ENCODE measurements at regions not wholly inside any gene's neighbourhood (a gene's known extent, or its start where the extent isn't known, plus 50 kb on each side); places are given as distances from the start of the nearest gene placed in this dataset.
A peak's percentile ranks its signal among the peaks of the same experiment; 100 is the strongest.

GRCh38 chr3:182702216-182702615 lies 91.1 kb upstream of the ATP11B start:
- CTCF ChIA-PET, result no interaction called here

GRCh38 chr3:182703233-182703632 lies 90.1 kb upstream of the ATP11B start:
- POLR2A ChIA-PET, result no interaction called here
- Histone ChIP-seq H3K4me1 (ENCODE audit: control insufficient read depth in 2 of 2, insufficient read depth in 2 of 2, low read length in 2 of 2) (no peaks in the 10 kb centered on the region), H3K9me3 (ENCODE audit: control insufficient read depth in 2 of 3, low read length in 3 of 3) (no peaks in the 10 kb centered on the region), H3K27ac (ENCODE audit: low read depth, low read length) (no peak overlapping the region), H3K27me3 (ENCODE audit: control insufficient read depth in 2 of 2, insufficient read depth in 2 of 2, low read length in 2 of 2) (no peaks in the 10 kb centered on the region), H3K4me3 (ENCODE audit: low read length) (no peak overlapping the region), H3K36me3 (ENCODE audit: control insufficient read depth in 2 of 3, insufficient read depth in 3 of 3, low read length in 3 of 3) (no peaks in the 10 kb centered on the region)
- no peak for ATAC-seq
- no peak overlapping the region for H3K27ac Mint-ChIP-seq
- CTCF ChIA-PET, result interaction anchor here (1.1 kb wide), 1 partner anchor 11 kb away, joined by 3 read pairs; no protein-coding TSS in a partner anchor
- peaks cover 0 to 2% (median 0%) of the 10 kb centered on the region in 7 donors for H3K4me1 Mint-ChIP-seq
- intact Hi-C loops (cut with micrococcal nuclease), result no loop called here
- H3K36me3 Mint-ChIP-seq, result no peaks in the 10 kb centered on the region
- no peak for DNase-seq
- no peak overlapping the region for H3K4me3 Mint-ChIP-seq
- H3K27me3 Mint-ChIP-seq, result peaks cover 7 to 43% (median 11%) of the 10 kb centered on the region in 5 donors
- no peaks in the 10 kb centered on the region for H3K9me3 Mint-ChIP-seq

More at GRCh38 chr3:182702216-182702615, 91.1 kb upstream of the ATP11B start:
- H3K9me3 ChIP-seq (ENCODE audit: control insufficient read depth in 2 of 3, low read length in 3 of 3), result no peaks in the 10 kb centered on the region
- peaks cover 7 to 39% (median 11%) of the 10 kb centered on the region in 5 donors for H3K27me3 Mint-ChIP-seq
- no peak overlapping the region for H3K4me3 Mint-ChIP-seq
- no peak overlapping the region for H3K27ac Mint-ChIP-seq
- ATAC-seq, result no peak
- intact Hi-C loops (cut with micrococcal nuclease), result no loop called here
- no peaks in the 10 kb centered on the region for H3K4me1 ChIP-seq (ENCODE audit: control insufficient read depth in 2 of 2, insufficient read depth in 2 of 2, low read length in 2 of 2)
- POLR2A ChIA-PET, result no interaction called here
- H3K36me3 ChIP-seq (ENCODE audit: control insufficient read depth in 2 of 3, insufficient read depth in 3 of 3, low read length in 3 of 3), result no peaks in the 10 kb centered on the region
- H3K27ac ChIP-seq (ENCODE audit: low read depth, low read length), result no peak overlapping the region
- peaks cover 0 to 2% (median 0%) of the 10 kb centered on the region in 7 donors for H3K4me1 Mint-ChIP-seq
- no peak for DNase-seq
- no peaks in the 10 kb centered on the region for H3K27me3 ChIP-seq (ENCODE audit: control insufficient read depth in 2 of 2, insufficient read depth in 2 of 2, low read length in 2 of 2)
- no peak overlapping the region for H3K4me3 ChIP-seq (ENCODE audit: low read length)
- H3K9me3 Mint-ChIP-seq, result no peaks in the 10 kb centered on the region
- no peaks in the 10 kb centered on the region for H3K36me3 Mint-ChIP-seq

GRCh38 chr3:182704926-182705325 lies 88.4 kb upstream of the ATP11B start:
- intact Hi-C loops (cut with micrococcal nuclease), result no loop called here
- H3K27ac Mint-ChIP-seq, result no peak overlapping the region
- H3K4me3 Mint-ChIP-seq, result no peak overlapping the region
- POLR2A ChIA-PET, result no interaction called here
- no peaks in the 10 kb centered on the region for H3K9me3 Mint-ChIP-seq
- H3K4me3 ChIP-seq (ENCODE audit: low read length), result no peak overlapping the region
- no peaks in the 10 kb centered on the region for H3K36me3 ChIP-seq (ENCODE audit: control insufficient read depth in 2 of 3, insufficient read depth in 3 of 3, low read length in 3 of 3)
- H3K9me3 ChIP-seq (ENCODE audit: control insufficient read depth in 2 of 3, low read length in 3 of 3), result no peaks in the 10 kb centered on the region
- H3K27ac ChIP-seq (ENCODE audit: low read depth, low read length), result no peak overlapping the region
- DNase-seq (no peak), ATAC-seq (no peak)
- H3K27me3 ChIP-seq (ENCODE audit: control insufficient read depth in 2 of 2, insufficient read depth in 2 of 2, low read length in 2 of 2), result no peaks in the 10 kb centered on the region
- CTCF ChIA-PET, result no interaction called here
- peaks cover 7 to 43% (median 11%) of the 10 kb centered on the region in 5 donors for H3K27me3 Mint-ChIP-seq
- no peaks in the 10 kb centered on the region for H3K36me3 Mint-ChIP-seq
- H3K4me1 Mint-ChIP-seq, result peaks cover 0 to 2% (median 0%) of the 10 kb centered on the region in 7 donors
- no peaks in the 10 kb centered on the region for H3K4me1 ChIP-seq (ENCODE audit: control insufficient read depth in 2 of 2, insufficient read depth in 2 of 2, low read length in 2 of 2)

- POLR2A ChIA-PET, result no interaction called here
Observed at GRCh38 chr3:182708810-182709209, 84.5 kb upstream of the ATP11B start.

GRCh38 chr3:182709306-182709705 lies 84.0 kb upstream of the ATP11B start:
- CTCF ChIA-PET, result no interaction called here
- no peak overlapping the region for H3K27ac ChIP-seq (ENCODE audit: low read depth, low read length)
- H3K36me3 Mint-ChIP-seq, result no peaks in the 10 kb centered on the region
- H3K4me1 ChIP-seq (ENCODE audit: control insufficient read depth in 2 of 2, insufficient read depth in 2 of 2, low read length in 2 of 2), result no peaks in the 10 kb centered on the region
- no peak for DNase-seq
- no peak overlapping the region for H3K4me3 ChIP-seq (ENCODE audit: low read length)
- H3K4me1 Mint-ChIP-seq, result peaks cover 0 to 5% (median 0%) of the 10 kb centered on the region in 7 donors
- H3K27me3 ChIP-seq (ENCODE audit: control insufficient read depth in 2 of 2, insufficient read depth in 2 of 2, low read length in 2 of 2), result no peaks in the 10 kb centered on the region
- H3K9me3 ChIP-seq (ENCODE audit: control insufficient read depth in 2 of 3, low read length in 3 of 3), result no peaks in the 10 kb centered on the region
- H3K4me3 Mint-ChIP-seq, result no peak overlapping the region
- no peaks in the 10 kb centered on the region for H3K9me3 Mint-ChIP-seq
- POLR2A ChIA-PET, result no interaction called here
- H3K27me3 Mint-ChIP-seq, result peaks cover 6 to 19% (median 9%) of the 10 kb centered on the region in 5 donors
- no peak overlapping the region for H3K27ac Mint-ChIP-seq
- ATAC-seq, result no peak
- no peaks in the 10 kb centered on the region for H3K36me3 ChIP-seq (ENCODE audit: control insufficient read depth in 2 of 3, insufficient read depth in 3 of 3, low read length in 3 of 3)
- intact Hi-C loops (cut with micrococcal nuclease), result no loop called here

More at GRCh38 chr3:182708810-182709209, 84.5 kb upstream of the ATP11B start:
- H3K27ac ChIP-seq (ENCODE audit: low read depth, low read length), result no peak overlapping the region
- Mint-ChIP-seq H3K36me3 (no peaks in the 10 kb centered on the region), H3K4me3 (no peak overlapping the region), H3K9me3 (no peaks in the 10 kb centered on the region), H3K27ac (no peak overlapping the region), H3K27me3 (peaks cover 7 to 19% (median 11%) of the 10 kb centered on the region in 5 donors), H3K4me1 (peaks cover 0 to 5% (median 0%) of the 10 kb centered on the region in 7 donors)
- H3K4me1 ChIP-seq (ENCODE audit: control insufficient read depth in 2 of 2, insufficient read depth in 2 of 2, low read length in 2 of 2), result no peaks in the 10 kb centered on the region
- H3K4me3 ChIP-seq (ENCODE audit: low read length), result no peak overlapping the region
- DNase-seq (no peak), ATAC-seq (no peak)
- CTCF ChIA-PET, result interaction anchor here (1.1 kb wide), 1 partner anchor 129 kb away, joined by 4 read pairs; no protein-coding TSS in a partner anchor
- H3K27me3 ChIP-seq (ENCODE audit: control insufficient read depth in 2 of 2, insufficient read depth in 2 of 2, low read length in 2 of 2), result no peaks in the 10 kb centered on the region
- intact Hi-C loops (cut with micrococcal nuclease), result no loop called here
- no peaks in the 10 kb centered on the region for H3K36me3 ChIP-seq (ENCODE audit: control insufficient read depth in 2 of 3, insufficient read depth in 3 of 3, low read length in 3 of 3)
- H3K9me3 ChIP-seq (ENCODE audit: control insufficient read depth in 2 of 3, low read length in 3 of 3), result no peaks in the 10 kb centered on the region

- DNase-seq (peak in 5 of 9 donors; percentile 10 to 33 (median 24)), ATAC-seq (peak; percentile 68)
- CTCF ChIA-PET, result interaction anchor here (1.4 to 1.6 kb wide), 3 partner anchors 127 to 142 kb away, joined by 3 read pairs; no protein-coding TSS in a partner anchor
- no peak overlapping the region for H3K27ac Mint-ChIP-seq
- H3K4me1 Mint-ChIP-seq, result peaks cover 0 to 6% (median 0%) of the 10 kb centered on the region in 7 donors
- Histone ChIP-seq H3K27me3 (ENCODE audit: control insufficient read depth in 2 of 2, insufficient read depth in 2 of 2, low read length in 2 of 2) (no peaks in the 10 kb centered on the region), H3K4me1 (ENCODE audit: control insufficient read depth in 2 of 2, insufficient read depth in 2 of 2, low read length in 2 of 2) (no peaks in the 10 kb centered on the region), H3K27ac (ENCODE audit: low read depth, low read length) (no peak overlapping the region), H3K4me3 (ENCODE audit: low read length) (no peak overlapping the region), H3K36me3 (ENCODE audit: control insufficient read depth in 2 of 3, insufficient read depth in 3 of 3, low read length in 3 of 3) (no peaks in the 10 kb centered on the region), H3K9me3 (ENCODE audit: control insufficient read depth in 2 of 3, low read length in 3 of 3) (no peaks in the 10 kb centered on the region)
- no peaks in the 10 kb centered on the region for H3K9me3 Mint-ChIP-seq
- no peaks in the 10 kb centered on the region for H3K36me3 Mint-ChIP-seq
- peaks cover 0 to 13% (median 4%) of the 10 kb centered on the region in 5 donors for H3K27me3 Mint-ChIP-seq
- no peak overlapping the region for H3K4me3 Mint-ChIP-seq
- POLR2A ChIA-PET, result no interaction called here
- intact Hi-C loops (cut with micrococcal nuclease), result loop anchor here (5.0 to 10.0 kb wide), 3 partner anchors 194 to 1057 kb away; partner anchors contain the start of gene MCCC1 (in 1 of the 2)
Observed at GRCh38 chr3:182710557-182711157, 82.6 kb upstream of the ATP11B start.

GRCh38 chr3:182711261-182711683 lies 82.0 kb upstream of the ATP11B start:
- Mint-ChIP-seq H3K4me1 (peaks cover 2 to 10% (median 3%) of the 10 kb centered on the region in 7 donors), H3K36me3 (no peaks in the 10 kb centered on the region), H3K4me3 (no peak overlapping the region), H3K27ac (peak overlapping the region in 1 of 9 donors; percentile 49), H3K27me3 (peaks cover 0 to 13% (median 4%) of the 10 kb centered on the region in 5 donors), H3K9me3 (no peaks in the 10 kb centered on the region)
- Histone ChIP-seq H3K27me3 (ENCODE audit: control insufficient read depth in 2 of 2, insufficient read depth in 2 of 2, low read length in 2 of 2) (no peaks in the 10 kb centered on the region), H3K4me1 (ENCODE audit: control insufficient read depth in 2 of 2, insufficient read depth in 2 of 2, low read length in 2 of 2) (no peaks in the 10 kb centered on the region), H3K27ac (ENCODE audit: low read depth, low read length) (no peak overlapping the region), H3K36me3 (ENCODE audit: control insufficient read depth in 2 of 3, insufficient read depth in 3 of 3, low read length in 3 of 3) (no peaks in the 10 kb centered on the region), H3K4me3 (ENCODE audit: low read length) (no peak overlapping the region), H3K9me3 (ENCODE audit: control insufficient read depth in 2 of 3, low read length in 3 of 3) (no peaks in the 10 kb centered on the region)
- DNase-seq, result no peak
- peak; percentile 67 for ATAC-seq
- intact Hi-C loops (cut with micrococcal nuclease), result loop anchor here (5.0 to 10.0 kb wide), 3 partner anchors 194 to 1056 kb away; partner anchors contain the start of gene MCCC1 (in 1 of the 2)
- ChIA-PET CTCF (interaction anchor here (1.4 to 1.6 kb wide), 3 partner anchors 126 to 141 kb away, joined by 3 read pairs; no protein-coding TSS in a partner anchor), POLR2A (no interaction called here)

All from naive thymus-derived CD4-positive, alpha-beta T cell (primary cell).